ENCODE measurements at regions not wholly inside any gene's neighbourhood (a gene's known extent, or its start where the extent isn't known, plus 50 kb on each side); places are given as distances from the start of the nearest gene placed in this dataset.

DNA sequence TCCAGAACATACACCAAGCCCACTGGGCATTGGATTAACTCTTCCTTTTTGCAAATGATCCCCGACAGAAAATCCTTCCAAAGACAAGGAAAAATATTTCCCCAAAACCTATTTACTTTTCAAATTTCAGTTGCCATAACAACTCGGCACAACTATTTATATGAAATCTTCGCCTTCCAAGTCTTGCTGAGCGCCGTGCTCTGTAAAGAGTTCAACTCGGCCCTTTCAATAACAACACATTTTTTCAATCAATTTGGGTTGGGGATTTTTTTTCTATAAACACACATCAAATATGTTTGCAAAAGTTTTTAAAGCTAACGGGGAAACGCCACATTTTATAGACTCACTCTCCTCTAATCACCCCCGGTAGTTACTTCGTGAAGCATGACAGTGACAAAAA, 333.8 kb downstream of the MN1 start:
- CTCF ChIA-PET, result no interaction called here

DNA sequence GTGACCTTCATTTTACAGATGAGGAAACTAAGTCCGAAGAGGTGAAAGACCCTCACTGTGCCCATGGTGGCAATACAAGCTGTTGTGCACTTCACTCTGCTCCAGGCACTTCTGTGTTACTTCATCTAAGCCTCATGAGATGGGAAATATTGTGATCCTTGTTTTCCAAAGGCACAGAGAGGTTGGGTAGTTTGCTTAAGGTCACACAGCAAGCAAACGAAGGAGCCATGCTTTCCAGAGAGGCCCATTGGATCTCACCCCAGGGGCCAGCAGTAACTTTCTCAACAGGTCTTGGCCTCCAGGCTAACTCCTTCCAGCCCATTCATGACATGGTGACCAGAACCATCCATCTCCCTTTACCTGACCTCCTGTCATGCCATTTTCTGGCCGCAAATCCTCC, 332.8 kb downstream of the MN1 start:
- Histone ChIP-seq H3K27ac (ENCODE audit: low read depth, low read length, poor library complexity, severe bottlenecking) (no peak overlapping the region), H3K4me1 (ENCODE audit: insufficient read depth, low read length, poor library complexity, severe bottlenecking) (peaks cover 2% of the 10 kb centered on the region), H3K36me3 (ENCODE audit: insufficient read depth, low read length, poor library complexity, severe bottlenecking) (no peaks in the 10 kb centered on the region), H3K27me3 (replicated peaks; ENCODE audit: insufficient read depth, low read depth, low read length, poor library complexity) (no peaks in the 10 kb centered on the region), H3K4me3 (ENCODE audit: low read depth, low read length, poor library complexity, severe bottlenecking) (no peak overlapping the region), H3K9me3 (ENCODE audit: low read depth, low read length, poor library complexity, severe bottlenecking) (no peaks in the 10 kb centered on the region)
- DNase-seq (ENCODE audit: low spot score), result no peak
- BruUV-seq (replicated peaks), result no TSS peak
- intact Hi-C loops (cut with micrococcal nuclease; ENCODE audit: unreplicated experiment), result no loop called here
- ChIA-PET CTCF (no interaction called here), POLR2A (ENCODE audit: low non-redundant PET) (no interaction called here)
- TF ChIP-seq EZH2 (IDR thresholded peaks at IDR 0.05; ENCODE audit: borderline replicate concordance, low read depth, low read length, poor library complexity, severe bottlenecking), result no peak
- TF ChIP-seq, protein P1, sequence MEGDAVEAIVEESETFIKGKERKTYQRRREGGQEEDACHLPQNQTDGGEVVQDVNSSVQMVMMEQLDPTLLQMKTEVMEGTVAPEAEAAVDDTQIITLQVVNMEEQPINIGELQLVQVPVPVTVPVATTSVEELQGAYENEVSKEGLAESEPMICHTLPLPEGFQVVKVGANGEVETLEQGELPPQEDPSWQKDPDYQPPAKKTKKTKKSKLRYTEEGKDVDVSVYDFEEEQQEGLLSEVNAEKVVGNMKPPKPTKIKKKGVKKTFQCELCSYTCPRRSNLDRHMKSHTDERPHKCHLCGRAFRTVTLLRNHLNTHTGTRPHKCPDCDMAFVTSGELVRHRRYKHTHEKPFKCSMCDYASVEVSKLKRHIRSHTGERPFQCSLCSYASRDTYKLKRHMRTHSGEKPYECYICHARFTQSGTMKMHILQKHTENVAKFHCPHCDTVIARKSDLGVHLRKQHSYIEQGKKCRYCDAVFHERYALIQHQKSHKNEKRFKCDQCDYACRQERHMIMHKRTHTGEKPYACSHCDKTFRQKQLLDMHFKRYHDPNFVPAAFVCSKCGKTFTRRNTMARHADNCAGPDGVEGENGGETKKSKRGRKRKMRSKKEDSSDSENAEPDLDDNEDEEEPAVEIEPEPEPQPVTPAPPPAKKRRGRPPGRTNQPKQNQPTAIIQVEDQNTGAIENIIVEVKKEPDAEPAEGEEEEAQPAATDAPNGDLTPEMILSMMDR (conservative IDR thresholded peaks at IDR 0.05; ENCODE audit: low read depth, low read length), result no peak

More for the DNA sequence above, 333.8 kb downstream of the MN1 start:
- H3K27me3 ChIP-seq (replicated peaks; ENCODE audit: insufficient read depth, low read depth, low read length, poor library complexity), result no peaks in the 10 kb centered on the region
- no peak overlapping the region for H3K4me3 ChIP-seq (ENCODE audit: low read depth, low read length, poor library complexity, severe bottlenecking)
- DNase-seq (ENCODE audit: low spot score), result no peak
- no peaks in the 10 kb centered on the region for H3K9me3 ChIP-seq (ENCODE audit: low read depth, low read length, poor library complexity, severe bottlenecking)
- intact Hi-C loops (cut with micrococcal nuclease; ENCODE audit: unreplicated experiment), result no loop called here
- POLR2A ChIA-PET (ENCODE audit: low non-redundant PET), result no interaction called here
- no peaks in the 10 kb centered on the region for H3K4me1 ChIP-seq (ENCODE audit: insufficient read depth, low read length, poor library complexity, severe bottlenecking)
- no peak overlapping the region for H3K27ac ChIP-seq (ENCODE audit: low read depth, low read length, poor library complexity, severe bottlenecking)
- no peak for TF ChIP-seq EZH2 (IDR thresholded peaks at IDR 0.05; ENCODE audit: borderline replicate concordance, low read depth, low read length, poor library complexity, severe bottlenecking)
- TF ChIP-seq, protein P1 (conservative IDR thresholded peaks at IDR 0.05; ENCODE audit: low read depth, low read length), result no peak
- no peaks in the 10 kb centered on the region for H3K36me3 ChIP-seq (ENCODE audit: insufficient read depth, low read length, poor library complexity, severe bottlenecking)
- BruUV-seq (replicated peaks), result no TSS peak

DNA sequence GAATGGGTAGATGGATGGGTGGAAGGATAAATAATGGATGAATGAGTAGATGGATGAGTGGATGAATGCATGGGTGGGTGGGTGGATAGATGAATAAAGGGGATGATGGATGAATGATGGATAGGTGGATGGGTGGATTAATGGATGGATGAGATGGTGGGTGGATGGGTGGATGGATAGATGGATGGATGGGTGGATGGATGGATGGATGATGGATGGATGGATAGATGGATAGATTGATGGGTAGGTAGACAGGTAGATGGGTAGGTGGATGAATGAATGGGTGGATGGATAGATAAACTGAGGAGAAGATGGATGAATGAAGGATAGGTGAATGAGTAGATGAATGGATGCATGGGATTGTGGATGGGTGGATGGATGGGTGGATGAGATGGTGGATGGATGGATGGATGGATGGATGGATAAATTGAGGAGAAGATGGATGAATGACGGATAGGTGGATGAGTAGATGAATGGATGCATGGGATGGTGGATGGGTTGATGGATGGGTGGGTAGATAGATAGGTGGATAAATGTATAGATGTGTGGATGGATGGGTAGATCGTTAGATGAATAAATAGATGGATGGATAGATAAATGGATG, 331.3 kb downstream of the MN1 start:
- H3K9me3 ChIP-seq (ENCODE audit: low read depth, low read length, poor library complexity, severe bottlenecking), result no peaks in the 10 kb centered on the region
- no peaks in the 10 kb centered on the region for H3K36me3 ChIP-seq (ENCODE audit: insufficient read depth, low read length, poor library complexity, severe bottlenecking)
- H3K27ac ChIP-seq (ENCODE audit: low read depth, low read length, poor library complexity, severe bottlenecking), result no peak overlapping the region
- no peak overlapping the region for H3K4me3 ChIP-seq (ENCODE audit: low read depth, low read length, poor library complexity, severe bottlenecking)
- TF ChIP-seq, protein P1 (conservative IDR thresholded peaks at IDR 0.05; ENCODE audit: low read depth, low read length), result no peak
- H3K27me3 ChIP-seq (replicated peaks; ENCODE audit: insufficient read depth, low read depth, low read length, poor library complexity), result no peaks in the 10 kb centered on the region
- BruUV-seq (replicated peaks), result no TSS peak
- intact Hi-C loops (cut with micrococcal nuclease; ENCODE audit: unreplicated experiment), result no loop called here
- CTCF ChIA-PET, result no interaction called here
- DNase-seq (ENCODE audit: low spot score), result no peak
- POLR2A ChIA-PET (ENCODE audit: low non-redundant PET), result no interaction called here
- peaks cover 9% of the 10 kb centered on the region for H3K4me1 ChIP-seq (ENCODE audit: insufficient read depth, low read length, poor library complexity, severe bottlenecking)

Measured in A673 (cell line).